CD4-positive, alpha-beta T cell treated with Interleukin-2 at 100 ng/mL for 4 hours (primary cell): ENCODE measurements at regions not wholly inside any gene's neighbourhood (a gene's known extent, or its start where the extent isn't known, plus 50 kb on each side); places are given as distances from the start of the nearest gene placed in this dataset.
"Not testable (repeated sequence)": the region's sequence is repeated elsewhere in the genome, so short reads cannot be mapped to it uniquely, and the experiment has no call there.

Source experiments
- DNase-seq: peaks from one replicate; pipeline ENCODE4 v3.0.0-alpha.2; 2020; ENCODE audit warnings: low spot score

- DNase-seq = not testable (repeated sequence)
Measured at GRCh38 chr18:8913606-8914403, 188.7 kb upstream of the NDUFV2 start.

DNA sequence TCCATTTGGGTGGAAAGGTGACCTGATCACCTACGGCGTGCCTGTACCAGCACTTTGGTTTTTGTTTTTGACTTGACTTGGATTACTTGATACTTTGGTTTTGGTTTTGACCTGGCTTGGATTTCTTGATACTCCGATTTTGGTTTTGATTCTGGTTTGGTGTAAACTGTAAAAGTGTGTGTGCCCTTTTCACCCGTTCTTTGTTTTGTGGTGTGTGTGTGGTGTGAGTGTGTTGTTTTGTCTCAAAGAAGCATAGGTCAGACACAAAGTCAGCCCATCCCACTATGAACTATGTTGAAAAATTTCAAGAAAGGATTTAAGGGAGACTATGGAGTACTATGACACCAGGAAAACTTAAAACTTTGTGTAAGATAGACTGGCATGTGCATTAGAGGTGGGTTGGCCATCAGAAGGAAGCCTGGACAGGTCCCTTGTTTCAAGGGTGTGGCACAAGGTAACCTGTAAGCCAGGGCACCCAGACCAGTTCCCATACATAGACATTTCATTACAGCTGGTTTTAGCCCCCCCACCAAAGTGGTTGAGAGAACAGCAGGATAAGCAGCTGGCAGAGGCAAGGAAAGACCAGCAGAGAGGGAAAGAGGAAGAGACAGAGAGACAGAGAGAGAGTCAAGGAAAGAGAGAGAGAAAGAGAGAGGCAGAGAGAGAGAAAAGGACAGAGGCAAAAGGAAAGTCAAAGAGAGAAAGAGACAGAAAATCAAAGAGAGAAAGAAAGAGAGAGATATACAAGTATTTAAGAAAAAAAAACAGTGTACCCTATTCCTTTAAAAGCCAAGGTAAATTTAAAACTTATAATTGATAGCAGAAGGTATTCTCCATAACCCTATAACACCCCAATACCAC is 187.9 kb upstream of the NDUFV2 start:
- not testable (repeated sequence) for DNase-seq

GRCh38 chr18:8920856-8921787 is 181.4 kb upstream of the NDUFV2 start:
- DNase-seq = not testable (repeated sequence)

GRCh38 chr18:8926464-8926863 is 176.0 kb upstream of the NDUFV2 start:
- DNase-seq = no peak

- no peak for DNase-seq
Measured at GRCh38 chr18:8928044-8928443, 174.5 kb upstream of the NDUFV2 start.

DNA sequence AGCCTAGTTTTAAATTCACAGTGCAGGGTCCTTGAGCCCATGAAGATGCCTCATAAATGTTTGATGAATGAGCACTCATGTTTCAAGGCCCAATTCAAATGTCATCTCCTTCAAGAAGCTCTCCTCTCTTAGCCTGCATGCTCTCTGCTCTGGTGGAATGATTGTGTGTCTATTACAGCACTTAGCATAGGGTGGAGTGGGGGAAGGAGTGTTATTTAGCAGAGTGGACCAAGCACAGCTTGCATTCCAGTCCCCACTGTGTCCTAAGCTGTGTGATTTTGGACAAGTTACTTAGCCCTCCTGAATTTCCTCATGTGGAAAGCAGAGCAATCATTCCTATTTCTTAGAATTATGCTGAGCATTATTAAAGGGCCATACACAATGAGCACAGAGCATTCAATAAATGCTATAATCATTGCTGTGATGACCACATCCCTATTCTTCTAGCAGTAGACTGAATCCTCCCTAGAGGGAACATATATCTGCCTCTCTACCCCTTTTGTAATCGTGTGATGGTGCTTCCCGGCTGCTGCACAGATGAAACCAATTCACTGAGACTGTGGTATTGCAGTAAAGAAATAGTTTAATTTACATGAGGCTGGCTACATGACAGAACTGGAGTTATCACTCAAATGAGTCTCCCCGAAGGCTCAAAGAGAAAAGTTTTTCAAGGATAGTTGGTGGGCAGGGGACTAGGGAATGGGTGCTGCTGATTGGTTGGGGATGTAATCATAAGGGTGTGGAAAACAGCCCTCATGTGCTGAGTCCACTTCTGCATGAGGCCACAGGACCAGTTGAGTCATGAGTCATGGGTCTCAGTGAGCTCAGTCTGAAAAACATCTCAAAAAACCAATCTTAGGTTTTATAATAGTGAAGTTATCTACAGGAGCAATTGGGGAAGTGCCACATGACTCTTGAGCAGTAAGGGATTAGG is 173.4 kb upstream of the NDUFV2 start:
- DNase-seq = no peak

DNA sequence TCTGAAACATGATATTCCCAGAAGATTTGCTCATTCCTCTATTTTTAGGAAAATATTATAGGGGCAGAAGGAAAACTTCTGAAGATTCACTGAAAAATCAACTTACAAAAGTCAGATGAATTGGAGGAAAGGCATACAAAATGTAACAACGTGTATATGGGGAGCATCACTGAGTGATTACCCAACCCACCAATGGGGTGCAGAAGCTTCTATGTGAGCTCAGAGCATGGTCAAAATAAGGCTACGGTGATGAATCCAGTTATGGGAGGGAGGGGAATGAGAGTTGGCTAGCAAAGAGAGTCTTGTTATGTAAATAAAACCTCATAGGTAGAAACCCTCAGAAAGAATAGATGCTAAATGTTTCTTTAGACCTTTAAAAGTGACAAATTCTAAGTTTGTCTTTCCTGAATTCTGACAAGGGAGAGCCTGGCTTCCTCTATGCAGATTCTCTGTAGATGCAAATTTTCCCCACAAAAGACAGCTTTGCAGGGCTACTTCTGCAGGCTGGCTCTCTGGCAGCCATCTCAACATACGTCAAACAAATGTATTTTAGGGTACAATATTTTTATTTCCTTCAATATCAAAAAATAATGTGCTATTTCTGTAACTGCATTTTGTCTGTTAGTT is 171.4 kb upstream of the NDUFV2 start:
- no peak for DNase-seq

DNA sequence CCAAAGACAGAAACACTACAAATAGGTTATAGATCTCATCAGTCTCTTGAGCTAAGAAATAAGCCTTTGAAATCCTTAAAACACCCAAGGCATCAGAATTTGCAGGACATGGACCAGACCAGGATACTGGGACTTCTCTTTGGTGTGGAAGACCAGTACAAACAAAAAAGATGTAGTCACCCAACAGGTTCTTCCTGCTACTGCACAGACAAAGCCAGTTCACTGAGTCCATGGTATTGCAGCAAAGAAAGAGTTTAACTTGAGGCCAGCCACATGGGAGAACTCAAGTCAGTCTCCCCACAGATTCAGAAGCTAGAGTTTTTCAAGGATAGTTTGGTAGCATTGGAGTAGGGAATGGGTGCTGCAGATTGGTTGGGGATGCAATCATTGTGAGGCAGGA is 169.6 kb upstream of the NDUFV2 start:
- DNase-seq = no peak

DNA sequence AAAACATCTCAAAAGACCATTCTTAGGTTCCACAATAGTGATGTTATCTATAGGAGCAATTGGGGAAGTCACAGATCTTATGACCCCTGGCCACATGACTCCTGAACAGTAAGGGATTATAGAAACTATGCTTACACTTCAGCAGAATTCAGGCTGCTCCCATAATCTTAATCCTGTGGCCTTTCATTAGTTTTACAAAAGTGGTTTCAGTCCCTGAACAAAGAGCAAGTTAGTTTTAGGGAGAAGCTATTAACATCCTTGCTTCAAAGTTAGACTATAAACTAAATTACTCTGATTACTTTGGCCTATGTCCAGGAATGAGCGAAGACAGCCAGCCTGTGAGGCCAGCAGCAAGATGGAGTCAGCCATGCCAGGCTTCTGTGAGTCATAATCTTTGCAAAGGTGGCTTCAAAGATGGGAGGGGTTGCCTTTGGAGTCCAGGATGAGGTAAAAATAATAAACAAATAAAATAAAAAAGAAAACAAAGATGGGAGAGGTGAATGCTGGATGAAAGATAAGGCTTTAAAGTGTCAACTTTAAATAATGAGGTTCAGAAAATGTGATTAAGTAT is 168.7 kb upstream of the NDUFV2 start:
- no peak for DNase-seq

DNA sequence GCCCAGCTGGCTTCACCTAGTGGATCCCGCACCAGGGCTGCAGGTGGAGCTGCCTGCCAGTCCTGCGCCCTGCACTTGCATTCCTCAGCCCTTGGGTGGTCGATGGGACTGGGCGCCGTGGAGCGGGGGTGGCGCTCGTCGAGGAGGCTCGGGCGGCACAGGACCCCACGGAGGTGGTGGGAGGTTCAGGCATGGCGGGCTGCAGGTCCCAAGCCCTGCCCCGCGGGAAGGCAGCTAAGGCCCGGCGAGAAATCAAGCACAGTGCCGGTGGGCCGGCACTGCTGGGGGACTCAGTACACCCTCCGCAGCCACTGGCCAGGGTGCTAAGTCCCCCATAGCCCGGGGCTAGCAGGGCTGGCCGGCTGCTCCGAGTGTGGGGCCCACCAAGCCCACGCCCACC is 167.2 kb upstream of the NDUFV2 start:
- not testable (repeated sequence) for DNase-seq

DNA sequence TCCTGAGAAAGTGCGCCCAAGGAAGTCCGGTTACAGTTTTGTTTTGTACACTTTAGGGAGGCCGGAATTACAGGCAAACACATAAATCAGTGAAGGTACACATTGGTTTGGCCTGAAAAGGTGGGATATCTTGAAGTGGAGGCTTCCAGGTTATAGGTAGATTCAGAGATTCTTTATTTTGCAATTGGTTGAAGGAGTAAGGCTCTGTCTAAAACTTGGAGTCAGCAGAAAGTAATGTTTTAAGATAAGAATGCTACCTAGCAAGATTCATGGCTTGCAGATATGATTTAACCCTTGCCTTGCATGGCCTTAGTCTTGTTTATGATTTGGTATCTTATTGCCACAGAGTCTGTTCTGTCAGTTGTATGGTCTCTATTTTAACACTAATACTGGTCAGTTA is 165.9 kb upstream of the NDUFV2 start:
- no peak for DNase-seq

GRCh38 chr18:8937160-8938094 is 165.1 kb upstream of the NDUFV2 start:
- DNase-seq = no peak

DNA sequence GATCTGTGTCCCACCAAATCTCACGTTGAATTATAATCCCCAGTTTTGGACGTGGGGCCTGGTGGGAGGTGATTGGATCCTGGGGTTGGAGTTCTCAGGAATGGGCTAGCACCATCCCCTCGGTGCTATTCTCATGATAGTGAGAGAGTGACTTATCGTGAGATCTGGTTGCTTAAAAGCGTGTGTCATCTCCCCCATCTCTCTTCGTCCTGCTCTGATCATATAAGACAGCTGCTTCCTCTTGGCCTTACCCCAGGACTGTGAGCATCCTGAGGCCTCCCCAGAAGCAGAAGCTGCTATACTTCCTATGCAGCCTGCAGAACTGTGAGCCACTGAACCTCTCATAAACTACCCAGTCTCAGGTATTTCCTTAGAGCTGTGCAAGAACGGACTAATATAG is 163.7 kb upstream of the NDUFV2 start:
- DNase-seq = no peak

DNA sequence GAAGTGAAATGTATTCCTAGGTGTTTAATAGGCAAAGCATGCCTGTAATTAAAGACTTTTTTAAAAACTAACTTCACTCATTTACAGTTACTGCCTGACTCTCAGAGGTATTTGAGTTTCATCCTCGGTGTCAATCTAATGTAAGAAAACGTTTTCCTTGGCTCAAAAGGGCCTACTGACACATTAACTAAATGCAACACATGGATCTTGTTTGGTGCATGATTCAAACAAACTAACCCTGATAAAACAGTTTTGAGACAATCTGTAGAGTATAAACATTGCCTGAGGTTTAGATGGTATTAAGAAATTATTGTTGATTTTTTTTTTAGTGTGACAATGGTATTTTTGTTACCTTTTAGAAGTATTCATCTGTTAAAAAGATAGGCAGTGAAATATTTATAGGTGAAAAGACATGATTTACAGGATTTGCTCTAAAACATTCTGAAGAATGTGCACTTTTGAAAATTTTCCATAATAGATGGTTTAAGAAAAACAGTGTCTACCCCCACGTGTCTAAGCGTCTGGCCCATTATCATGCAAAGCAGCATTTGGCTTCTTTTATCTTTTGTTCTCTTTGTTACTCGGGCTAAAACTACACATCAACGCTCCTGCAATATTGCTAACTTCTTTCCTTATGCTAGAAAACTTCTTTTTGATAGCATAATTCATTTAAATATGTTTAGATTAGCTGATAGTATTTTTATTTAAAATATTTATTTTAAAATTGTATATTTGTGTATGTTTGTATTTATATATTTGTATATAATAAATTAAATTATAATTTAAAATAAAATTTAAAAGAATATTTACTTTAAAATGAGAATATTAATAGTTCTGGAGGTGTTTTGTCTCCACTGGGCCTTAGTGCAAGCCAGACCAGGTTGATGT is 160.2 kb upstream of the NDUFV2 start:
- DNase-seq = no peak

DNA sequence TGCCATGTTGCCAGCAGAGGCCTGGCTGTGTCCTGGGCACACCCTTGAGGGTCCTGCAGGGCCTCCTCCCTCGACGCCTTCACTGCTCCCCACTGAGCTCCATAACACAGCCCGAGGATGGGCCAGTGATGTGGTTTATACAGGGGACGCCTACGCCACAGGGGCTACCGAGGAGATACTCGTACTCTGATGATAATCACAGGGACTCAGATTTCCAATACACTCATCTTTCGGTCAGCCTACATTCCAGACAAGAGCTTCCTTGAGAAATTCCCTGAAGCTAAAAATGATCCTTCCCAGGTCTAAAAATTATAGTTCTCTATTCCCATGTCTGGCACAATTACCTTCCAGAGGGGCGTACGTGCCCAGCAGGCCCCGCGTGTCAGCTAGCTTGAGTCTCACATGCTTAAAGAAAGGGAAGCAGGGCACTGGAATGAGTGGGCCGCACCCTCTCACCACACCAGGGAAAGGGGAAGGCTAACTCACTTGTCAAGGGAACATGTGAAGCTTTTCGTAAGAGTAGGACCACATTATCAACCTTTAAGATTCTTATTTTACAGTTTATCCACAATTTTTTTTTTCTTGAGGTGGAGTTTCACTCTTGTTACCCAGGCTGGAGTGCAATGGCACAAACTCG is 159.5 kb upstream of the NDUFV2 start:
- no peak for DNase-seq

- no peak for DNase-seq
Measured at GRCh38 chr18:8943900-8944870, 158.3 kb upstream of the NDUFV2 start.
